CMK (cell line): ENCODE measurements at regions not wholly inside any gene's neighbourhood (a gene's known extent, or its start where the extent isn't known, plus 50 kb on each side); places are given as distances from the start of the nearest gene placed in this dataset.
"Not testable (repeated sequence)": the region's sequence is repeated elsewhere in the genome, so short reads cannot be mapped to it uniquely, and the experiment has no call there.

Experiments used
- DNase-seq: peaks from one replicate; pipeline ENCODE4 v3.0.0-alpha.2; 2010; ENCODE audit warnings: low read depth

DNA sequence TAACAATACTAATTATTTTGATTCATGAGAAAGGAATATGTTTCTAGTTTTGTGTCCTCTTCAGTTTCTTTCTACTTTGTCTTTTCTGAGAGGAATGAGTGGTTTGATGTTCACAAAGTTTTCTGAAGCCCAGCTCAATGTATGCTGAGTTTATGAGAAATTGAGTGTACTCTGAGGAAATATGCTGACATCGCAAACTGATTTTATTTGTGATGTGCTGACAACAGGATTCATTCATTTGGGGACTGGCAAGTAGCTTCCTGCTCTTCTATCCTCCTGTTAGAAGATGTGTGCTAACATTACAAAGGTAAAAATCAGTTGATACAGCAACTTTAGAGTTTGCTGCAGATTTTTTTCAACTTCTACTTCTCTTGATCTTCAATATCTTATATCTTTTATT is 403.2 kb upstream of the CDH19 start:
- DNase-seq: no peak

DNA sequence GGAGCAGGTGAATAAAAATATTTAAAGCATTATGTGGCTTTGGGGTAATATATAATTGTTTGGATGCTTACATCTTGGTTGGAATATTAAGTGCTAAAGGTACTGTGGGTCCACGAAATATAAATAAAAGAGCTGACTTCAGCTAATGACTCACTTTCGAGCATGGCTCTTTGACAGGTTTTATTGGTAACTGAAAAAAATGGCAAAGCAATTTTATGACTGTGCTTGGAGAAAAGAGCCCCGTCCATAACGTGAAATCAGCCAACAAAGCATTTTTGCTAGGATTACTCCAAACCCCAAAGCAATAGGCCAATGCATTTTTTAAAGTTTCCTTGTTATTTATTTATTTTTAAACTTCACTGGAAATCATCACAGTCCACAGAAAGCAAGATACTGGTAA is 397.2 kb upstream of the CDH19 start:
- DNase-seq: no peak

DNA sequence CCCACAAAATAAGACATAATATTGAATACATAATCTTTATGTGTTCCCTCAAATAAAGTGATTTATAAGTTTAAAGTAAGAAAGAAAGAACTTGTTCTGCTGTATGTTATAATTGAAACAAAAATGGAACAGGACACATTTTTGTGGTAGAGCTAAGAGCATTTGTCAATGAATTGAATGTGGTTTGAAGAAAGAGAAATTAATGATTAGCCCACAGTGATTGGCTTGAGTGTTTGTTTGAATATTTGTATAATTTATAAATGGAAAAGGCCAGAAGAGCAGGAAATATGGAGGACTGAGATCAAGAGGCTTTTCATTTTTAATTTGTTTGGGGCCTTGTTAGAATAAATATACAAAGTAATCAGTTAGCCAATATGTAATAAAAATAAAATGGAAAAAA is 395.1 kb upstream of the CDH19 start:
- DNase-seq: no peak

DNA sequence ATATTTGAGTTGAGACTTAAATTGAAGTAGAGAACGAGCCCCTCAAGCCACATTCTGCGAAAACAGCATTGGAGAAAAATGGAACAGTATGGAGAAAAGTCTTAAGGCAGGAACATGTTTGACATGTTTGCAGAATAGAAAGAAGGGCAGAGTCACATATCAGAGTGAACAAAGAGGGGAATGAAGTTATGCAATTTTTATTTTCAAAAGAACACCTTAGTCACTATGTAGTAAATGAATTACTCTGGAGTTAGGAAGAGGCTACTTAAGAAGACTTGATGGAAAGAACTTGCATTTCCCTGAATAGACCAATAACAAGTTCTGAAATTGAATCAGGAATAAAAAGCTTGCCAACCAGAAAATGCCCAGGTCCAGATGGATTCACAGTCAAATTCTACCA is 391.4 kb upstream of the CDH19 start:
- no peak for DNase-seq

DNA sequence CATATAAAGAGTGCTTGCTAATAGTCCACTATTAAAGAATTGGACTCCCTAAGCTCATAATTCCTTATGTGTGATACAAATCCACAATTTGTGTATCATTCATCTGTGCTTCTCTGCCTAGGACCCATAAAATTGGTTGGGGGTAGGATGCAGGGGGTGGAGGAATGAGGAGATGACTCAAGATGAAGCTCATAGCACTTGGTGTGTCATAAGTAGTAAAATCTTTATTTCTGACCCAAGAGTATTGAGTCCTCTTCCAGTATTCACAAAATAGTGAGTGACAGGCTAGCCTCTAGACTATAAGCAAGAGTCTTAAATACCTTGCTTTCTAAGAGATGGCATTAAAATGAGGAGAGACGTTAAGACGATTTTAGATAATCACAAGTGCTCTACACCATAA is 390.9 kb upstream of the CDH19 start:
- no peak for DNase-seq

DNA sequence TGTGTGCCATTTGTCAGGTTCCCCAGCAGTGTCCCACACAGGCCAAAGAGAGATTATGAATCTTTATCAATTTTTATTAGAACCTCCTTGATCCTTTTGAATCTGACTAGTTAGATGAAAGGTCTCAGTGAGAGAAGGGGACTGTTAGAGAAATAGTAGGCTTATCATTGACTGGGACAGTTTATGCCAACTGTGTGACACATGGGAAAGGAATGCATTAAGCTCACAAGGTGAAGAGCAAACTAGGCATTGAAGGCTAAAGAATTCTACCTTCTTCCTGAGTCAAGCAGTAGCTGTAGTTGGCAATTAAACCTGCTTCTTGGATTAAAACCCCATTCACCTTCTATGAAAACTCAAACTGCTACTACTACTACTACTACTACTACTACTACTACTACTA is 389.6 kb upstream of the CDH19 start:
- DNase-seq: no peak

DNA sequence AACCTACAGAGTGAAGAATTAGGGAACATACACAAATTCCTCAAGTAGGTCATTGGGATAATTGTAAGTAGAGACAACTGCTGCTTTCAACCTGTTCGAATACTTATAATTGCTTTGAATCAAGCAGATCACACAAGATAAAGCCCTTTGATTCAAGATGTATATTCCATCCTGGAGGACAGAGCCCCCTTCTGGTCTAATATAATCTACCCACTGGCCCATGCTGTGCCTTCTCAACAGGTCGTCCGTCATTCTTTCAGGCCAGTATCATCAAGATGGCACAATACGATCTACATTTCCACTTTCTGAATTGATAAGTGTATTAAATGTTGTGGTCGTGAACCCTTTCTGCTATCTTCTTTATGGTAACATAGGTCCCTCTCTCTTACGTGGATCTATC is 387.0 kb upstream of the CDH19 start:
- no peak for DNase-seq

DNA sequence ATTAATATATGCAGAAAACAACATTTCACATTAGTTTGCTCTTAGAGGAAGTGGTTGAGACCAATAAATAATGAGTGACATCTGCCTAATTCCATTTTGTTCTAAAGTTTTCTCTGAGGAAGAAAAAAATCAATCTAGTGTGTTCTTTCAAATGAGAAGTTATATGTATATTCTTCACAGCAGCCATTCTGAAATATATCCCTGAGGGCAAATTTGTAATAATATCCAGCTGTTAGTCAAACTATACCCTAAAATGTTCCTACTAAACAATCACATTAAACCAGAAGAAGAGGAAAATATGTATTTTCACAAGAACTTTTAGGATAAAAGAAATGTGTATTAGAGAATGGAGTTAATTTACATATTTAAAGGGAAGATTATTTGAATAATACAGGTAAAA is 375.1 kb upstream of the CDH19 start:
- no peak for DNase-seq

DNA sequence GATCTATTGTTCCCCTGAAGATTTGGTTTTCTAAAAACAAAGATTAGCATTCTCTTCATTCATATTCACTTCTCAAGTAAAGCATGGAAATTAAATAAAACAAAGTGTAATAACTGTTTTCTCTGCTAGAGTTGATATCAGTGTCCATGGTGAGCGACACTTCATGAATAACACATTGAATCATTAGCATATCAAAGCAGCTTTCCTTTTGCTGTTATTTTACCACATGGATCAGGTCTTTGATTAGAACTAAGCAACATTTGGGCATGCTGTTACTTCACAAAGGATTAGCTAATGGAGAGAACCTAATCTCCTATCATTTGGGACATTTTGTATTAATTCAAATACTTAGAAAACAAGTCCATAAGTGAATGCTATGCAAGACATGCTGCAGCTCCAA is 368.8 kb upstream of the CDH19 start:
- DNase-seq: no peak

DNA sequence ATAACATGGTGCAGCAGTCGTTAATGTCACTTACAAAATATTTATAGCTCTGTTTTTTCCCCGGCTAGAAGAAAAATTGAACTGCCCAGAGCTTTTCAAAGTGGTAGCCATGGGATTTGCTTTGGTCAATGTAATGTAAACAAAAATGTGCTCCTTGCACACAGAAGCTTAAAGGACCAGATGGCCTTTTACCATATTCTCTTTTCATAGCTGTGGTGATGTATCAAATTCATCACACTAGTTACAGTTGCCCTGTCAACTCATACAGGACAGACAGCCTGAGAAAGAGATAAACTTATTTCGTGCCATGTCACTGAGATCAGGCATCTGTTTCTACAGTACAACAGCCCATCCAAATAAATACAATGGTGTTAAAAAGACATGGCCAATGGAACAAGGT is 368.1 kb upstream of the CDH19 start:
- DNase-seq: no peak

DNA sequence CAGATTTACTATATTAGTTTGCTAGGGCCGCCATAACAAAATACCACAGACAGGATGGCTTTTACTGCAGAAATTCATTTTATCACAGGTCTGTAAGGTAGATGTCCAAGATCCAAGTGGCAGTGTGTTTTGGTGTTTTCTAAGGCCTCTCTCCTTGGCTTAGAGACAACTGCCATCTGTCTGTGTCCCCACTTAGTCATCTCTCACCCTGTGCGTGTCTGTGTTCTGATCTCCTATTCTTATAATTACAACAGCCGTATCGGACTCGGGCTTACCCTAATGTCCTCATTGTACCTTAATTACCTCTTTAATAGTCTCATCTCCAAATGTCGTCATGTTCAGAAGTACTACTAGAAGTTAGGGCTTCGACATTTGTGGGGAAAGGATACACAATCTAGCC is 362.3 kb upstream of the CDH19 start:
- DNase-seq: no peak

DNA sequence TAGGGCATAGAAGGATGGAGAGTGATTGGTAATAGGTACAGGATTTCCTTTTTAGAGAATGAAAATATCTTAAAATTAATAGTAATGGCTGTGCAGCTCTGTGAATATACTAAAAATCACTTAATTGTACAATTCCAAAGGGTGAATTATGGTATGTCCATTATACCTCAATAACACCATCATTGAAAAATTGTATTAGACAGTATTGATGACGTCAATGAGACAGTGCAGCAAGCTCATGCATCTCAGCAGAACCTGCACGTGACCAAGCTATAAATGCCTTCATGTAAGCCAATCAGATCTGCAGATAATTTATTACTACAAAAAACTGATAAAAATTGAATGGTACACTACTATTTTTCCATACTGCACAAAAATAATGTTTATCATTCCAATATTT is 354.4 kb upstream of the CDH19 start:
- DNase-seq: no peak

DNA sequence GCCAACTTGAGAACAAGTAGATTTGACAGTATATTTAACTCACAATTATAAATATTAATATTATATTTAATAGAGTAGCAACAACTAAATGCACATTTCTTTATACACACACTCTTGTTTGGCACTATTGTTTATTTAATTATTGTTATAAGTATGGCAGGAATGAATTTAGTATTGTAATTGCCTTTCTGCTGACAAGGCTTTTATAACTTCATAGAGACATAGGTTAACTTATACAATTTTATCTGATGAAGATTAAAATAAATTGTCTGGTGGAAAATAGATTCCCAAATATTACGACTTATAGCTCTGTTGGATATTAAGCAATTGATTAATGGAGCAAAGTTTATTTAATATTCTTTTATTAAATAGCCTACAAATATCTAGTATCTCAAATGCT is 347.9 kb upstream of the CDH19 start:
- DNase-seq: no peak

DNA sequence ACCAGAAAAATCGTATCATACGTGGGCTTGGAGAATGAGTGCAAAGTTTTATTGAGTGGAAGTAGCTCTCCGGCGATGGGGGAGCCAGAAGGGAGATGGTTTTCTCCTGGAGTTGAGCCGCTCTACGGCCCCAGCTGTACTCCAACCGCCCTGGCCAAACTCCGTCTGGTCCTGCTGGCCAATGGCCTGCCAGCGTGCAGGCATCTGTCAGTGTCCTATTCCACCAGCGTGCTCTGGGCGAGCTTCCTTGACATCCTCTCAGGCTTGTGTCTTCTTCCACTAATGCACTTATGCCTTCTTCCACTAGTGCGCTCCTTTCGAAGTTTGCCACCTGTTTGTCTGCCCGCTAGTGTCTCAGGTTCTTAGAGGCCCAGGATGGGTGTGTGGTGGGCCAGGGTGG is 345.5 kb upstream of the CDH19 start:
- no peak for DNase-seq

DNA sequence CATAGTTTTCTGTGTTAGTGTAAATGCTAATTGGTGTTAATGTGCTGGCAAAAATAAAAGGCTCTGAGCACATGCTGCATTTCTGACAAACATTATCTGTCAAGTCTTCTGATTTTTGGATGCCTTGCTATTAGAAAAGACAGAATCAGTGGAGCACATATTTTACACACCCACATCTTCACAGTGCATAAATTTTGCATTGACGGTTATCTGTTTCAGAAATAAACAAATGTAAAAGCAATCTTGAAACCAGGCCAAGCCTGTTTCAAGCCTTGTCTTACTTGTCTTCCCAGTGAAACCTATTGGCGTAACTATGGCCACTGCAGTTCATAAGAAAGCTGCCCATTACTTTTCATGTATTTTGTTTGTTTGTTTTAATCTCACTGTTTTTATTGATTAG is 333.7 kb upstream of the CDH19 start:
- DNase-seq: no peak

DNA sequence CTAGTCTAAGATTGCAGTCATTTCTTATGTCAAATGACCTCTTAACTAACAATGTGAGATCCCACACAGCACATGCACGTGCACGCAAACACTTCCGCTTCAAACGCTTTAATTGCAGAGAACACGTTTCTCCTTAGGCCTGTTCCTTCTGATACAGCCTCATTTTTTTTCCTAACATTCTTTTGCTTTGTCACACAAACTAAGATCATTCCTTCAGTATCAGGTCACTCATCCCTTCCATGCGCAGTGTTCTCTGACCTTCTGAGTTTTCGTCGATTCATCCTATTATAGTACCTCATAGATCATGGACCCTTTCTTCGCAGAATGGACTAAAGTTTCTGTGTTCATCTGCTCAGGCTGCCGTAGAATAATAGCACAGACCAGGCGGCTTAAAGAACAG is 327.1 kb upstream of the CDH19 start:
- no peak for DNase-seq

DNA sequence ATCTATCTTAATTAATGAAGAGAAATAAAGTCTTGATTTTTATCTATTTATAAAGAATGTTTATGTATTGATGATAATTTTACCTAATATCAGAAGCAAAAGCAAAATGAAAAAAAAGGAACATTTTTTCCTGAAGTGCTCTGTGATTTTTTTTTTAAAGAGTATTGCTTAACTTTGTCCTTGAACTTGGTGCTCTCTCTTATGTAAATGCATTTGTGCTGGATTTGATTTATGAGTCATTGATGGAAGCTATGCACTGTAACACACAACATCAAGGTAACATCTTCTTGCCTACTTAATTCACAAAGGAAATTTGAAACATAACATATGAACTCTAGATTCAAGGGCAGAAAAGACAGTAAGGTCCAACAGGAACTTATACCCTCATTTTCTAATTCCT is 312.9 kb upstream of the CDH19 start:
- DNase-seq: no peak

DNA sequence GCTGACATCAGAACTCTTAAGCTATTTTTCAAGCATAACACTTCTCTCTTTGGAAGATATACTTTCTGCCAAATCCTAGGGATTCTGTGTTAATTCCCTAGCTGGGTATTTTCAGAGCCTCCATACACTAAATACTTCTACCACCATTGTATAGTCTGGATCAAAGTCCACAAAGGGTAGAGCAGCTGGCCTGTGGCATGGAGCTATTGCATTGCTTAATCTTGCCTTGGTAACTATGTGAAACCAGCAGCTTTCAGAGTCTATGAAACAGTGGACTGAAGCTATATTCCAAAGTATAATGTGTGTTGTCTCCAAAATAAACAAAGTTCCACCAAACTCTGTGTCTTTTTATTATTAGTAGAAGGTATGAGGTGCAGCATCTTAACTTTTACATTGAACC is 296.9 kb upstream of the CDH19 start:
- no peak for DNase-seq

DNA sequence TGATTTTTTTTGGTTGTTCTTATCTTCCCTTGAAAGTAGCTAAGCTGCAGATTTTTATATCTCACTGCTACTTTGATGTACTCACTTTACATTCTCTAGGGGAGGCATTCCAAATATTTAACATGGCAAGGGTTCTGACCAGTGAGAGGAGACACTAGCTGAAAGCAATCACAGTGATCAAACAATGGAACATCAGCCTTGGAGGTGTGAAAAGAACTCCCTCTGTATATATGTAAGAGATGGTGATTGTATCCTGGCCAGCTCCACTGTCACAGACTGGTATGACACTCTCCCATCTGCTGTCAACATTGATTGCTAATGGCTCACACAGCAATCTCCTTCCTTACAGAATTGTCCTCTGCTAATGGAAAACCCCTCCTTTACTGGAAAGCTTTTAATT is 291.7 kb upstream of the CDH19 start:
- no peak for DNase-seq

DNA sequence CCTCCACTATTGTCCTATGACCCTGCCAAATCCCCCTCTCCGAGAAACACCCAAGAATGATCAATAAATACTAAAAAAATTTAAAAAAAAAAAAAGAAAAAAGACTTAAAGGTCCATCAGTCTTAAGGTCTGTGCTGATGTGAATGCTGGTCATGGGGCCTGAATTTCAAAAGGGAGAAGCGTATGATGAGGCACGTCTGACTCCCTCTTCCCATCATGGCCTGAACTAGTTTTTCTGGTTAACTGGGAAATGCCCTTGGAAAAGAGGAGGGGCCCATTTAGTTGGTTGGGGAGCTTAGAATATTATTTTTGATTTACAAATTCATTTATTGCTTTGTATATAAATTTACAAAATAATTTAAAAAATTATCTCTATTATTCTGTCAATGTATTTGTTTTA is 291.0 kb upstream of the CDH19 start:
- DNase-seq: no peak

DNA sequence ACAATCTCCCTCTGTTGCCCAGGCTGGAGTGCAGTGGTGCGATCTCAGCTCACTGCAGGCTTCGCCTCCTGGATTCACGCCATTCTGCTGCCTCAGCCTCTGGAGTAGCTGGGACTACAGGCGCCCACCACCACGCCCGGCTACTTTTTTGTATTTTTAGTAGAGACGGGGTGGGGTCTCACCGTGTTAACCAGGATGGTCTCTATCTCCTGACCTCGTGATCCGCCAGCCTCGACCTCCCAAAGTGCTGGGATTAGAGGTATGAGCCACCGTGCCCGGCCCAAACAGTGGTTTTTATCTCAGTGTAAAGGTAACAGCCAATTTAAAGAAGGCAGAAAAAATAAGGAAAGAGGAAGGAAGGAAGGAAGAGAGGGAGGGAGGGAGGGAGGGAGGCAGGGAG is 288.5 kb upstream of the CDH19 start:
- not testable (repeated sequence) for DNase-seq

DNA sequence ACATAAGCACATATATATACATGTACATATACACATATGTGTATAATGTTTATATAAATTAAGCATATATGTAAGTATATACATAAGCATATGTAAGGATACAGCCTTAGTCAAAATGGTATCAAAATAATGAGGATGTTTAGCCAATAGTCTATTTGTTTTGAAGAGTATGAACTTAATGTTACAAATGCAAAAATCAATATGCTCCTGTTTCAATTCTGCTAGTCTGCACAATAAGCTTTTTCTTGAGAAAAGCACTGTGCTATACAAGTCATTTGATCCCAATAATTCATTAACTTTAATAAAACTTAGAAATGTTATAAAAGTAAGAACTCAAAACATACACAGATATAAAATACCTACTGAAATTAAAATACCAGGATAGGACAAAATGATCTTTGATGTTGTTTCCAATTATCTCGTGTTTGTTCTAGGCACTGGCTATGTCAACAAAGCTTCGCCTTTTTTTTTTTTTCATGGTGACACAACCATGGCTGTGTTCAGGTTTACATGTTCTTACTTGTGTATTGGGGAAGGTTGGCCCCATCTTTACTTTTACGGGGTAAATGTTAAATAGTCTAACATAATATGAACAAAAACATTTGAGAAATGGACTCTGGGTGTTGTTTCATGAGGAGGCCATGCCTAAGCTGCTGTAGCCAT is 271.1 kb upstream of the CDH19 start:
- DNase-seq: no peak

DNA sequence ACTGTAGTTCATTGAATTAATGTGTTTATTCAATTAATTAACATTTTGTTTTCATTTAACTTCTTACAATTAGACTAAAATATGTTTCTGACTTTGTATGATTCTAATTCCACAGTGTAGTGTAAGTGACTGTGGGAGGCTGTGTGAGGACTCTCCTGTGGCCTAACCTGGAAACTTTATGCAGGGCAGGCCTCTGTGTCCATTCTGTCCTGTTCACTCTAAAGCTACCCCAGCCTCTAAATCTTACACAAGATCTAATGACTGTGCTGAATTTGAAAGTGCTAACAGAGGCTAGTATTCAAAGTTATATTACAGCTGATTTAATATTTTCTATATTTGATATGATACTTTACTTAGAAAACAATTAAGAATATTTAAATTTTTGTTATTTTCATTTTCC is 270.5 kb upstream of the CDH19 start:
- DNase-seq: no peak

DNA sequence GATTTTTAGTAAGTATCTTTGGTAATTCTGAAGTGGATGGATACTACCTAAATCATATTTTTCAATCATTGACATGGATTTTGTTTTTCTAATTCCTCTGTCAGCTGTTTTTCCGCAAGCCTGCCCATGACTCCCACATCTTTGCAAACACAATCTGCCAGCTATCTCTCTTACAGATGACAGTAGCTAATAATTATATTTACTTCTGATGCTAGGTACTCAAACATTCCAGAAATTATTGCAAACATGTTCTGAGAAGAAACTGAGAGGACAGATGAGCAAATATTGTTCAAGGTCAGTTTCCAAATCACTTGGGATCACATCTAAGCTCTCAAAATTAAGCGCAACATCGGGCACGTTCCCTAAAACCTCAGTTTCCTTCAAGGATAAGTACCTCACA is 270.0 kb upstream of the CDH19 start:
- DNase-seq: no peak

DNA sequence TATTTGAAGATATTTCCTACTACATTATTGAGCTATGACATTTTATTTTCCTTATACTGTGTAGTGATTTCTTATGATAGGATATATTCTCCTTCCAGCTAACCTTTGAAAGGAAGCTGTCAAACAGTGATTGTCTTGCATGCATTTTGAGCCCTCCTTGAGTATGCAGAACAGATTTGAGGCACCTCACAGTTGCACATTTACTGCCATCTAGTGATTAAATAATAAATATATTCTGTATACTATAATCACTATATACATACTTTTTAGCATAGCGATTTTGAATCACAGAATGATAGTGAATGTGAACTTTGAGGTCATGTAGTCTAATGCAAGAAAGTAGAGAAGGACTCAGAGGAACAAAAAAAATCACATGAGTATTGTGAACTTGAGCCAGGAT is 268.4 kb upstream of the CDH19 start:
- DNase-seq: no peak
